ENCODE measurements at regions not wholly inside any gene's neighbourhood (a gene's known extent, or its start where the extent isn't known, plus 50 kb on each side); places are given as distances from the start of the nearest gene placed in this dataset.
"Not testable (repeated sequence)": the region's sequence is repeated elsewhere in the genome, so short reads cannot be mapped to it uniquely, and the experiment has no call there.

- DNase-seq = no peak
Observed at GRCh38 chr4:25981749-25982148, 67.7 kb downstream of the SMIM20 start.

GRCh38 chr4:25982962-25983361 is 68.9 kb downstream of the SMIM20 start:
- no peak for DNase-seq

GRCh38 chr4:25984266-25984665 is 70.2 kb downstream of the SMIM20 start:
- peak; percentile 58 for DNase-seq

- no peak for DNase-seq
Observed at GRCh38 chr4:25984796-25985195, 70.8 kb downstream of the SMIM20 start.

GRCh38 chr4:25986807-25987206 is 72.8 kb downstream of the SMIM20 start:
- DNase-seq = no peak

GRCh38 chr4:25991340-25991739 is 77.3 kb downstream of the SMIM20 start:
- DNase-seq = no peak

GRCh38 chr4:25993395-25994185 is 79.6 kb downstream of the SMIM20 start:
- DNase-seq = peak; percentile 98

GRCh38 chr4:25994577-25994976 is 80.6 kb downstream of the SMIM20 start:
- not testable (repeated sequence) for DNase-seq

GRCh38 chr4:26000274-26000950 is 86.4 kb downstream of the SMIM20 start:
- DNase-seq = peak; percentile 77

- no peak for DNase-seq
Observed at GRCh38 chr4:26001413-26001812, 87.4 kb downstream of the SMIM20 start.

GRCh38 chr4:26001816-26002215 is 87.8 kb downstream of the SMIM20 start:
- no peak for DNase-seq

GRCh38 chr4:26003056-26003455 is 89.0 kb downstream of the SMIM20 start:
- DNase-seq = no peak

- no peak for DNase-seq
Observed at GRCh38 chr4:26004290-26004689, 90.3 kb downstream of the SMIM20 start.

GRCh38 chr4:26005764-26006163 is 91.7 kb downstream of the SMIM20 start:
- DNase-seq = peak; percentile 39

- DNase-seq = no peak
Observed at GRCh38 chr4:26008737-26009136, 94.7 kb downstream of the SMIM20 start.

- DNase-seq = no peak
Observed at GRCh38 chr4:26009502-26009901, 95.5 kb downstream of the SMIM20 start.

GRCh38 chr4:26010304-26010703 is 96.3 kb downstream of the SMIM20 start:
- no peak for DNase-seq

GRCh38 chr4:26013629-26014028 is 99.6 kb downstream of the SMIM20 start:
- DNase-seq = peak; percentile 45

- DNase-seq = no peak
Observed at GRCh38 chr4:26015133-26015651, 101.2 kb downstream of the SMIM20 start.

GRCh38 chr4:26015906-26016305 is 101.9 kb downstream of the SMIM20 start:
- DNase-seq = no peak

- no peak for DNase-seq
Observed at GRCh38 chr4:26017531-26017930, 103.5 kb downstream of the SMIM20 start.

GRCh38 chr4:26017961-26018700 is 104.1 kb downstream of the SMIM20 start:
- DNase-seq = not testable (repeated sequence)

- peak; percentile 97 for DNase-seq
Observed at GRCh38 chr4:26020083-26020668, 106.2 kb downstream of the SMIM20 start.
